SK-N-SH treated with all-trans-retinoic acid at 6 μM for 48 hours (cell line): ENCODE measurements at regions not wholly inside any gene's neighbourhood (a gene's known extent, or its start where the extent isn't known, plus 50 kb on each side); places are given as distances from the start of the nearest gene placed in this dataset.

Source experiments
- TOX ChIP-seq: fragments of 250-450 bp; sonication (Bioruptor Pico); IDR thresholded peaks from 2 replicates; pipeline ENCODE4 v1.8.0; 2021; ENCODE audit warnings: mild to moderate bottlenecking, moderate library complexity, borderline replicate concordance
- ZFP30 ChIP-seq: fragments of 450-650 bp; formaldehyde crosslinking; IDR thresholded peaks from 2 replicates; pipeline ENCODE4 v1.5.0; 2022; ENCODE audit warnings: mild to moderate bottlenecking, moderate library complexity
- ZNF8 ChIP-seq: fragments of 450-650 bp; formaldehyde crosslinking; IDR thresholded peaks from 2 replicates; pipeline ENCODE4 v1.5.0; 2020; ENCODE audit warnings: mild to moderate bottlenecking, moderate library complexity

- TF ChIP-seq ZFP30 (CRISPR knock-in tag) (no peak), TOX (CRISPR knock-in tag) (no peak), ZNF8 (CRISPR knock-in tag) (no peak)
Observed at GRCh38 chr3:188062216-188062615, 91.7 kb upstream of the LPP start.
